HG03060 (cell line): ENCODE measurements at regions not wholly inside any gene's neighbourhood (a gene's known extent, or its start where the extent isn't known, plus 50 kb on each side); places are given as distances from the start of the nearest gene placed in this dataset.
"Not testable (repeated sequence)": the region's sequence is repeated elsewhere in the genome, so short reads cannot be mapped to it uniquely, and the experiment has no call there.

ENCODE experiments used
- ATAC-seq: cut with Tn5 transposase; IDR thresholded peaks from one replicate; pipeline ENCODE4 v1.9.1; 2021; ENCODE audit warnings: low read depth, moderate number of reproducible peaks; ENCODE audit not compliant: unreplicated experiment

DNA sequence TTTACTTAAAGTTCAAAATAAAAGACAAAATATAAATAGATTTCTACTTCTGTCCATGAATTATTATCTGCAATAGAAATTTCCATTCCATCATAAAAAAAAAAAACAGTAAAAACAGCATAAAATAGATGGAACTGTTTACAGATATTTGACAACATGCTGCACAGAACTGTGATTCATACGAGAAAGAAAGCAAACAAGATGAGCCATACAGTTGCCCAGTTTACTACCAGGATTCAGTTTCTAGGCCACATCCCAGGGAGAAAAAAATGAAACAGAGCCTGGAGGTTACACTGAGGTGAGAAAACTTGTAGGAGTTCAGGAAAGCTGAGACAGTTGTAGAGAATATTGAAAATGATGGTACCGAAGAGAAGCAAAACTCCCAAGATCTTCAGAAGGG, 1426.9 kb upstream of the ACVR2A start:
- no peak for ATAC-seq

DNA sequence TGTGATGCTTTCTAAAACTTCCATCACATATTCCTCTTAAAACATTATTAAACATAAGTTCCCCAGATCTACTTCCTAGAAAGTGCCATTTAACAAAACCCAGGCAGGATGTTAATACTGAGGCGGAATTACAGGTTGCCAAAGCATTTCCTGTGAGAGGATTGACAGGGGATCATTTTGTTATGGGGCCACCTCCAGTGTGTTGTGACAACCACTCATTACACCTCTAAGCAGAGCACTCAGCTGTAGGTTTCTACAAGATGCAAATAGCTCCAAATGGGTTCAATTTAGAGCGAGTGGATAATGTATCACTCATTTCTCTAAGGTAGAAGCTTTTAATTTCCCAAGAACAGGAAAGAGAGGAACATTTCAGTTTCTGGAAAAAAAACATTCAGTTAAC, 1429.5 kb upstream of the ACVR2A start:
- ATAC-seq, result no peak

DNA sequence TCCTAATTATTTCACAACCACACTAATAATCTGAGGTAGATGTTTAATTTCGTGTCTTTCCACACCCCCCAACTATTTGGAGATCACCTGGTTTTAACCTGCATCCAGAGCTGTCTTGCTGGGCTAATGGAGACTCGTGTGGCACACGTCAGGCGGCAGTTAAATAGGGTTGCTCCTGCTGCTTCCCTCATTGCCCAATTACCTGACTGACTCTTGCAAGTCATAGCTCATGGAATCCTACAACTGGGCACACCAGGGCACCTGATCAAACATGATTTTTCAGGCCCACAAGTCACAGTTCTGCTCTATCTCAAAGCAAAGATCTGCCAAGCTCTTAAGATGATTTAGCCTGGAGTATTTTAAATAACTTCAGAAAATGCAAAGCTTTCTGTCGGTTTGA, 1430.4 kb upstream of the ACVR2A start:
- no peak for ATAC-seq

DNA sequence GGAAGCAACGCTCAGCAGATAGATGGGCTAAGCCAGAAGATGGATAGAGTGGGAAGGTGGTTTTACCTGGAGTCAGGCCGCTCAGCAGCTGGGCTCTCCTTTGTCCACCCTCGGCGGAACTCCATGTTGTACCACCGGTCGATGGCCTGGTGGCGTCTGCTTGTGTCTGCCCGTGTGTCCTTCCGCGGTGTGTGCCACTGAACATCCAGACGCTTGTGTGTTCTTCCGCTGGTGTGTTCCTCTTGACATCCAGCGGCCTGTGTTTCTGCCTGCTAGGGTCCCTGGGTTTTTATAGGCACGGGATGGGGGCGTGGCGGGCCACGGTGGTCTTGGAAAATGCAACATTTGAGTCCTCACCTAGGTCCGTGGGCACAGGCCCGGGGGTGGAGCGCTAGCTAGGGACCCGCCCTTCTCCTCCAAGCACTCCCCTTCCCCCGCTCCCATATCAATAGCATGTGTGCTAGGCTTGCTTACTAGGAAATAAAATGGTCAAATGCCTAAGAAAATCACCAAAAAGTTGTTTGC, 1431.7 kb upstream of the ACVR2A start:
- ATAC-seq, result no peak

DNA sequence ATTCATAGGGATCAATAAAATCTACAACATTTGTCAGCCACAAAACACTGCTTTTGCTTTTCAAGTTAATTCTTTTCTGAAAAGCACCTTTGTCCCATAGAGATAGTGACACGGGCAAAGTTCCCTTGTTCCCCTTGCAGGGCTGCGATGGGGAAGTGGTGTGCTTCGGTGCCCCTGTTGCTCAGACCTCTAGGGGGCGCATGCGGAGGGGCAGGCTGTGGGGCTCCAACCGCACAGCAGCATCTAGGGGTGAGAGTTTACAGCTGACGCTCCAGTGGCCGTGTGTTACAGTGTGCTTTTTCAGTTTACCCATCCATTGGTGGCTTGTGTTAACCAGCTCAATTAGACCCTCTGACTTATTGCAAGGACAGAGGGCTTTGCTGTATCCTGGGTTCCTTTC, 1432.2 kb upstream of the ACVR2A start:
- ATAC-seq, result no peak

DNA sequence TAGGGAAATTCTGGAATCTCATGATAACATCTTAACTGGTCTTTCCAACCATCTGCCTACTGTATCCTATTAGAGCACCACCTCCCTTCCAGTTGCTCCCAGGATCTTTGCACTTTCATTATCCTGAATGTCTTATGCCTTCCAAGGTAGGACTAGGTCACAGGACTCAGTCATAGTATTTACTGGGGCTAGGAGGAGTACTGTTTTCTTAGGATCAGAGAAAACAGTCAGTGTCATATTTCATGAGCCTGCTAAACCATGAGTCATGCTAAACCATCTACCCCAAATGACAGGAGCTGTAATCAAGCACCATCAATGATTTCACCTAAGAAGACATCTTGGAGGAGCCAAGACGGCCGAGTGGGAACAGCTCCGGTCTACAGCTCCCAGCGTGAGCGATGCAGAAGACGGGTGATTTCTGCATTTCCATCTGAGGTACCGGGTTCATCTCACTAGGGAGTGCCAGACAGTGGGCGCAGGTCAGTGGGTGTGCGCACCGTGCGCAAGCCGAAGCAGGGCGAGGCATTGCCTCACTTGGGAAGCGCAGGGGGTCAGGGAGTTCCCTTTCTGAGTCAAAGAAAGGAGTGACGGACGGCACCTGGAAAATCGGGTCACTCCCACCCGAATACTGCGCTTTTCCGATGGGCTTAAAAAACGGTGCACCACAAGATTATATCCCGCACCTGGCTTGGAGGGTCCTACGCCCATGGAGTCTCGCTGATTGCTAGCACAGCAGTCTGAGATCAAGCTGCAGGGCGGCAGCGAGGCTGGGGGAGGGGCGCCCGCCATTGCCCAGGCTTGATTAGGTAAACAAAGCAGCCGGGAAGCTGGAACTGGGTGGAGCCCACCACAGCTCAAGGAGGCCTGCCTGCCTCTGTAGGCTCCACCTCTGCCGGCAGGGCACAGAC, 1439.2 kb upstream of the ACVR2A start:
- not testable (repeated sequence) for ATAC-seq

DNA sequence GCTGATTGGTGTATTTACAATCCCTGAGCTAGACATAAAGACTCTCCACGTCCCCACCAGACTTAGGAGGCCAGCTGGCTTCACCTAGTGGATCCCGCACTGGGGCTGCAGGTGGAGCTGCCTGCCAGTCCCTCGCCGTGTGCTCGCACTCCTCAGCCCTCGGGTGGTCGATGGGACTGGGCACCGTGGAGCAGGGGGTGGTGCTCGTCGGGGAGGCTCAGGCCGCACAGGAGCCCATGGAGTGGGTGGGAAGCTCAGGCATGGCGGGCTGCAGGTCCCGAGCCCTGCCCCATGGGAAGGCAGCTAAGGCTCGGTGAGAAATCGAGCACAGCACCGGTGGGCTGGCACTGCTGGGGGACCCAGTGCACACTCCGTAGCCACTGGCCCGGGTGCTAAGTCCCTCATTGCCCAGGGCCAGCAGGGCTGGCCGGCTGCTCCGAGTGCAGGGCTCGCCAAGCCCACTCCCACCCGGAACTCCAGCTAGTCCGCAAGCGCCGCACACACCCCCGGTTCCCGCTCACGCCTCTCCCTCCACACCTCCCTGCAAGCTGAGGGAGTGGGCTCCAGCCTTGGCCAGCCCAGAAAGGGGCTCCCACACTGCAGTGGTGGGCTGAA, 1441.2 kb upstream of the ACVR2A start:
- not testable (repeated sequence) for ATAC-seq

DNA sequence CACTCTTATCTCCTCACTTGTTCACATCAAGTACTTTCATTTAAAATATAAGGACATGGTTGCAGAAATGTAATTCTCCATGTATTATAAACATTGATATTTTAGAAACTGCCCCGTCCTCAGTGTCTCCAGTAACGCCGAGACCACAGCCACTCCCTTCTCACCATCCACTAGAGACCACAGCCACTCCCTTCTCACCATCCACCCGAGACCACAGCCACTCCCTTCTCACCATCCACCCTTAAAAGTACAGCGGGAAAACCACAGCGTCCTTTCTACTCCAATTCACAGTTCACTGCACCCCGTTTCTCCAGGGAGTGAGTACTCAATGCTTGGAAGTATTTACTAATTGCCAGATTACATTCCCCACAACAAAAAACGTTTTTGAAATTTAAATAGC, 1452.2 kb upstream of the ACVR2A start:
- ATAC-seq, result no peak

DNA sequence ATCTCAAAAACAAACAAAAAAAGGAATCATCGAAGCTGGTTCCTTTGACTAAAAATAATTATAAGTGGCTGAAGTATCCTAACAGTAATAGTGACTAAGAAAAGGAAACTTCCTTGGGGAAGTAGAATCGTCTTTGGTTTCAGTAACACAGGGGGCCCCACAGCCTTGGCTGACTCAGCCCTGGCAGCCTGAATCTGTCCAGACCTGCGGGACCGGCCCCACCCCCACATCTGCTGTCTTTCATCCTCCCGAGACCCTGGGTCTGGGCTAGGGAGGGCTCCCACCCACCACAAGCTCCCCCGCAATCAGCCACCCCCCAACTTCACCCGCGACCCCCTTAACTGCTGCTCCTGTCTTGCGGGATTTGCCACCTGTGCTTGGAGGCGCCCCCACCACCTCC, 1452.6 kb upstream of the ACVR2A start:
- no peak for ATAC-seq

DNA sequence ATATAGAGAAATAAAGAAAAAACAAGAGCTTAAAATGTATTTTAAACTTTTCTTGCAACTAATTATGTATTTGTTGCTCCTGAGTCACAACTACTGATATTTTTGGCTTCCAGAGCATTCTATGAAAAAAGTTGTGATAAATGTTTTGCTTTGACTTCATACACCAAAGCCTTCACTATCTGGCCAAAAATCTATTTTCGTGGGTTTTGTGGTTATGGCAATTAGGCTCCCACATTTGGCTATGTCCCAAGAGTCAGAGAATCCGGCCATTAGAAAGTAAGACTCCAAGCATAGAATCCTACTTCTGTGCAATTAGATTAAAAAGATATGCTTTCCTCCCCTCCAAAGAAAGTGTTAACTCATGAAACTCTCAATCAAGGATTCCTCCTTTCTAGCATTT, 1456.1 kb upstream of the ACVR2A start:
- ATAC-seq, result no peak

DNA sequence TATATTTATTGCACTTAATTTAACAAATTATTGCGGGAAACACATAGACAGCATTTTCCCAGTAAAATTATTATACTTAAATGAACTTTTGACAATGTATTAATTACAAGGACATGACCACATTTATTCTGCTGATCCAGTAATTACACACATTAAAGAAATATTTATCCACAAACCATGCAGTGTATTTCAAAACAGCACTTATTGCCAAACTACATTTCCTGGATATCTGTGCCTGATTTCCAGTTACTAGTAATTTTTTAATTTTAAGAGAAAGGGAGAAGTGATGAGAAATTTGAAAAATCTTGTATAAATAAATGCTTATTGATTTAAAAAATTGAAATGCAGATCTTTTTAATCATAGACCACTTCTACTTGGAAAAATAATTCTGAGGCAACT, 1458.7 kb upstream of the ACVR2A start:
- no peak for ATAC-seq

DNA sequence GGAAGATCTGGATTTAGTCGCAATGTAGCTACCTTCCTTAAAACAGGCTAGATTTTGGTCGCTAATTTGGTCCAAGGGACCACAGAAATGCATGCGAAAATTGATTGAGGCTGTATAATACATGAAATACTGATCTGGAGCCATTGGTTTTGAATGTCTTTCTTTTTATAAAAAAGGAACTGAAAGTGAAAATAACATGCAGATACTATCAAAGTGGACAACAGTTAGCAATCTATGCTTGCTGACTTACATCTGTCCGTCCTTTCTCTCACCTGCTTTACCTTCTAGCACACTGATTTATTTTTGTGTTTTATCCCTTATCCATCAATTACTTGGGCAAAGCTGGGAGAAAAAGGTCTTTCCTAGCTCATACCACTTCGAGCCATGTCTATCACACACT, 1459.8 kb upstream of the ACVR2A start:
- ATAC-seq, result no peak

DNA sequence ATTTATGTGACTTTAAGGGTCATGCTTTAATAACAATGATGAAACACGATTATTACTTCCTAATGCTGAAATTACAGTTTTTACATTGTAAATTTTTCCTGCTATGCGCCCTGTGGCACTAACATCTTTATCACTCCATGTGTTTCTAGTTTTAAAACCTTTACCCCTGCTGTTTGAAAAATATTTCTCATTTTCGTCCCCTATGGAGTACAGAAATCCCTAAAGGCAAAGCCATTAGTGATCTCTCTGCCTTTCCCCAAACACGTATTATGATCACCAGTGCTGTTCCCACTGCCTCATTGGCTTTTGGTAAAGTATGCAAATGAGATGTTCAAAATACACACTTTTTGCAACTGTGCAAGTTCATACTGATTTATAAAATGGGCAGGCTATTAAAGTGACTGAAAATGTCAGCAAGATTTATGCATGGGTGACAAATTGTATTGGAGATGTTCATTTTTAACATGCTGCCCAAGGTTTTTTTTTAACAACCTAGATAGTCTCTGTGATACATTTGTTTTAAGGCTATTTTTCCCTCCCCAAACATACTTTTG, 1468.2 kb upstream of the ACVR2A start:
- no peak for ATAC-seq

DNA sequence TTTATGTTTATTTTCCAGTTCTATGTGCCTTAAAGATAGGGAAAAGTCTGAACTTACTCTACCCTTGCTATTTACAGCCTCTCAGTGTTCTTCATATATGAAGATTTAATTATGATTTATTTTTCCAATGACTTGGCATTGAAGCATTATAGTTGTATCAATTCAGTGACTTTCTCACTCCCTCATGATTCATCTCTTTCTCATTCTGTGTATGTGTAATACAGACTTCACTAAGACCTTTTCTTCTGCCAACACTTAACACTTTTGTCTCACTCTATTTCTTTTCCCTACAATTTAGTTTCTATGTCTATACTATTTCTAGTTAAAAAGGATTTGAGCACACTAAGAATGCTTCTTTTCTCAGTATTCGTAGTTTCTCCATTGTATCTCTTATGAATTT, 1470.3 kb upstream of the ACVR2A start:
- no peak for ATAC-seq

DNA sequence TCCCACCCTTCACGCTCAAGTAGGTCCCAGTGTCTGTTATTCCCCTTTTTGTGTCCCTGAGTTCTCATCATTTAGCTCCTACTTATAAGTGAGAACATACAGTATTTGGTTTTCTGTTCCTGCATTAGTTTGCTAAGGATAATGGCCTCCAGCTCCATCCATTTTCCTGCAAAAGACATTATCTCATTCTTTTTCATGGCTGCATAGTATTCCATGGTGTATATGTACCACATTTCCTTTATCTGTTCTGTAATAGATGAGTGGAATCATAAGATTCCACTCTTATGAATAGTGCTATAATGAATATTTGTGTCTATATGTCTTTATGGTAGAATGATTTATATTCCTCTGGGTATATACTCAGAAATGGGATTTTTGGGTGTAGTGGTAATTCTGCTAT, 1473.5 kb upstream of the ACVR2A start:
- ATAC-seq, result not testable (repeated sequence)

DNA sequence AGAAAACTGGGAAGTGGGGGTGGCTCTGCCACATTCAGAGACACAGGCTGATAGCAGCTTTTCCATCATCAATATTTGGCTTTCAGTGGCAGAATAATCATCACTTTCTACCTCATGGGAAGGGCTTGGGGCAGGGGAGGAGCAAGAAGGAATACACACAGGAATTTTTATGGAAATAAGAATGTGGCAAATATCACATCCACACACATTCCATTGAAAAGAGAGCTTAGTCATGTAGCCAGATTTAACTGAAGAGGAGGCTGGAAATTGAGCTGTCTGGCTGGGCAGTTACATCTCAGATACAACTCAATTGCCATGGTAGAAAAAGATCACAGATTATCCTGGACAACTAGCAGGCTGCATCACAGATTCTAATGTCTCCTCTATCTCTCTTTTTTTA, 1474.0 kb upstream of the ACVR2A start:
- ATAC-seq, result no peak

DNA sequence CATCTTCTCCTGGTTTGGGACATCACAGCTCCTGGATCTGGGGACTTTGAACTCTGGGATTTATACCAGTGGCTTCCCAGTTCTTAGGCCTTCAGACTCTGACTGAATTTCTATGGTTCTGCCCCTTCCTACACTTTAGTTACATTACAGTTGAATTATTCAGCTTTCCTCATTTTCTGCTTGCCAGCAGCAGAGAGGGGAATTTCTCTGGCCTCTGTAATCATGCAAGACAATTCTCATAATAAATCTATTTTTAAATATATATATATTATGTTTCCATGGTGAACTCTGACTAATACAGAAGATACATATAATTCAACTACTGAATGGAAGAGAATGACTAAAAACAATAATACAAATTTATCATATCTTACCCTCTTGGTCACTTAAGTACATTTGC, 1478.6 kb upstream of the ACVR2A start:
- no peak for ATAC-seq

DNA sequence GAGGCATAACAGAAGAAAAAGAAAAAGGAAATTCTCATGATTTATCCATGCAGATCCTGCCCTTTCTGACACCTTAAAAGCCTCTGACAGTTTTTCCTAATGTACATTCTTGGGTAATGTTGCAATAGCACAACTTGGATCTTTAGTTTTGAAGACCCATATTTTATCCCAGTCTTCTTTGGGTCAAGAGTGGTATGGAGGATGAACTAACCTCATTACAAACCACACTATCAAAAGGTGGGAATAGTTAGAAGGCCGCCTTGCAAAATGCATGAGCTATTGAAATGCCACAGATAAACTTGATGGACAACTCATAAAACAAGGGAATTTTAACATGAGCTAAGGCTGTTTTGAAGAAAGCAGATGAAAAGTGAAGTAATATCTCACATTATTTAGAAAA, 1479.8 kb upstream of the ACVR2A start:
- ATAC-seq, result no peak

DNA sequence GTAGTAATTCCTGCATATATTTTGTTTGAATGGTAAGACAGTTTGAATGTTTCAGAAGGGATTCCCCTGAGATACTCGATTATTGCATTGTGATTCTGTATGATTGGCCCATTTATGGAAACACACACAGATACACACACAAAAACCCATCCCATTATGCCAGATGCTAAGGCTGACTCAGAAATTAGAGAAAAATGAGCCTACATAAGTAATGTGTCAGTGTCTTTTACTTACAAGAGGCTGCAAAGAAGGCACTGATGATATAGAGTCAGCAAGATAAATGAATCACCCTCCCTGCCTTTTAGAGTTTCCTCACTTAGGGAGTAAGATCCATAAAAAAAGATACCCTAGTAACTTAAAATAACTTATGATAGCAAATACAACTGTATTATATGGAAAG, 1481.1 kb upstream of the ACVR2A start:
- no peak for ATAC-seq

DNA sequence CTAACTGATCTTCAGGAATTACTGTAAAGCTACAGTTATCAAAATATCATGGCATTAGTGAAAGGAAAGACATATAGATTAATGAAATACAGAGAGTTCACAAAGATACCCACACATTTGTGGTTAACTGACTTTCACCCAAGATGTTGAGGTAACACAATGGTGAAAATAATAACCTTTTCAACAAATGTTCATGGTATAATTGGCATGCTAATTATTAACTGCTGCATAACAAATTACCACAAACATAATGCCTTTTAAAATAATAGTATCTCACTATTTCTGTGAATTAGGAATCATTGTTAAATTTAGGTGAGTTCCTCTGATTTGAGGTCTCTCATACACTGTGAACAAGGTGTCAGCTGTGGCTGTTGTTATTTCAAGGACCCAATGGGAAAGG, 1493.1 kb upstream of the ACVR2A start:
- no peak for ATAC-seq

DNA sequence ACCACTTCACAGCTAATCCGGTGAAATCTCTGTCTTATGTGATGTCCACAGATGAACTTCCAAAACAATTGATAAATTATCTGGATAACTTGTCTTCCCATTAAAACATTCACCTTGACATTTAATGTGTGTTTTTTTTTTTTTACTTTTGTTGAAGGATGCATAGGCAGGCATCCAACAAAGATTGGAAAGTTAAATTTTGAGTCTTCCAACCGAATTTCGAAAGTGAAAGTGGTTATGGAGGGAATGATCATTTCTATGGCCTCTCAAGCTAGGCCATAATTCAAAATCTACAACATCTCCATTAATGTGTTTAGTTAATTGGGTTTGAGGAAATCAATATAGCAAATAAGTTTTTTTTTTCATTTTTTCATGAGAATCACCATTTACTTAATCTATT, 1495.5 kb upstream of the ACVR2A start:
- no peak for ATAC-seq

DNA sequence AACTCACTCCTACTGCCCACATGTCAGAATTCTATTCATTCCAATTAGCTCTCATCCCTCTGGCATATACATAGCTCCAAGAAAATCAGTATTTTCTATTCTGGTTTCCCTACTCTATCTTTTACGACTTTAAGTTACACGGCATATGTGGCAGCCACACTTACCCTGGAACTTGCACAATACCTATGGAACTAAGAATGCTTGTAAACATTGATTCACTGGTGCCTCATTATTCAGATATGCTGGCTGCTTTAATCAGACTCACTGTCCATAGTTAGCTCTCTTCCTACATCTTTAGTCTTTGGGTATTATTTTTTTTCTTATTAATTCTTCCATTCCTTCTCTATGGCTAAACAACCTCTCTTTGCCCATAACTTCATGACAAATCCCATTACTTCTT, 1519.9 kb upstream of the ACVR2A start:
- no peak for ATAC-seq
